Kasumi-1 (cell line): ENCODE measurements at regions not wholly inside any gene's neighbourhood (a gene's known extent, or its start where the extent isn't known, plus 50 kb on each side); places are given as distances from the start of the nearest gene placed in this dataset.

ENCODE experiments used
- DNase-seq, 2 experiments: peaks; one replicate each; lab custom pipeline; 2025; lab: John Stamatoyannopoulos, UW

- no peak for DNase-seq
These were observed 257.8 kb downstream of the PDHA2 start for GRCh38 chr4:96097693-96098092.

- DNase-seq, result no peak
These were observed 259.1 kb downstream of the PDHA2 start for GRCh38 chr4:96099031-96099430.

- no peak for DNase-seq
These were observed 262.7 kb downstream of the PDHA2 start for GRCh38 chr4:96102541-96103026.

- DNase-seq, result no peak
These were observed 263.2 kb downstream of the PDHA2 start for GRCh38 chr4:96103086-96103485.

- DNase-seq, result no peak
These were observed 268.3 kb downstream of the PDHA2 start for GRCh38 chr4:96108146-96108545.

GRCh38 chr4:96112631-96113030, 272.7 kb downstream of the PDHA2 start:
- no peak for DNase-seq

DNA sequence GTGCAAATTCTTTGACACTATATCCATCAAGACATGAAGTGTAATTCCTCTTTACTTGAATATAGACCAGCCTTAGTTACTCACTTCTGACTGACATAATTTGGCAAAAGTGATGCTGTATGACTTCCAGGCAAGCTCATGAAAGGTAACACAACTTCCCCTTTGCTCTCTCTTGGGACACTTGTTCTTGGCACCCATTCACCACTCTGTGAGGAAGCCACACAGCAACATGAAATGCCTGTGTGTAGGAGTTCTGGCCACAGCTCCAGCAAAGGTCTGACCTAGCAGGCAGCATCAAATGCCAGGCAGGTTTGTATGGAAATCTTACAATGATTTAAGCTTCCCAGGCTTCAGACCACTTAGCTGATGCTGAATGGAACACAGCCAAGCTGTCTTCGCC, 280.3 kb downstream of the PDHA2 start:
- no peak for DNase-seq

GRCh38 chr4:96126227-96126626, 286.3 kb downstream of the PDHA2 start:
- no peak for DNase-seq

DNA sequence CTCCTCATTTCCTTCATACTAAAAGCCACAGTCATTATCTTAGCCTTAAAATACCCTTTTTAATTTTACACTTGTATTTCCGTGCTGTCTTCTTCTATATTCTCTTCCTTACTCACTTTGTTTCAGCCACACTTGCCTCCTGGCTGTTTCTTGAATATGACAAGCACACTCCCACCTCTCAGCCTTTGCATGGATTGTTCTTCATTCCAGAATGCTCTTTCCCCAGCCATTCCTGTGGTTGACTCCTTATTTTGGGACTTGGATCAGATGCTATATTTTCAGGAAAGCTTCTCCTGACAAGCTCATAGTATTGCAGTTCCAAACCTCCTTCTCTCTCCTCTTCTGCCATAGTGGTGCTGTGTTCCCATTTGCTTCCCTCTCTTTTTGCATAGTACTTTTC, 291.3 kb downstream of the PDHA2 start:
- no peak for DNase-seq

GRCh38 chr4:96134806-96135205, 294.9 kb downstream of the PDHA2 start:
- DNase-seq, result no peak

DNA sequence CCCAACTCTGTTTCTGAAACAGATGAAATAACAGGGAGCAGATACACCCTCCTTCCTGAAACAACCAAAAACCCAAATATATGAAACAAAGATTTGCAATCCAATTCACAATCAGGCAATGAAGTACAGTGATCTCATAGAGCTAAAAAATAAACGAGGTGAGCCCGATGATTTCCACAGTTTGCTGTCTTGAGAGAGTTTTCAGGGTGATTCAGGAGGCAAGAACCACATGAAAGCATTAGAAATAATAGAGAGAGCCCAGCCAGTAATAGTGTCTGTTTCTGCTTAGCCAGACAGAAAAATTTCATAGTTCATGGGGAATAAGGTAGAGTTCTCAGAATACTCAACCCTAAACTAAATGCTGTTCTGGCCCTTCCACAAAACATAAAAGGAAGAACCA, 296.2 kb downstream of the PDHA2 start:
- DNase-seq, result no peak

GRCh38 chr4:96139251-96139929, 299.5 kb downstream of the PDHA2 start:
- DNase-seq, result no peak

GRCh38 chr4:96145601-96146000, 305.7 kb downstream of the PDHA2 start:
- peak; percentile 62 to 72 for DNase-seq

DNA sequence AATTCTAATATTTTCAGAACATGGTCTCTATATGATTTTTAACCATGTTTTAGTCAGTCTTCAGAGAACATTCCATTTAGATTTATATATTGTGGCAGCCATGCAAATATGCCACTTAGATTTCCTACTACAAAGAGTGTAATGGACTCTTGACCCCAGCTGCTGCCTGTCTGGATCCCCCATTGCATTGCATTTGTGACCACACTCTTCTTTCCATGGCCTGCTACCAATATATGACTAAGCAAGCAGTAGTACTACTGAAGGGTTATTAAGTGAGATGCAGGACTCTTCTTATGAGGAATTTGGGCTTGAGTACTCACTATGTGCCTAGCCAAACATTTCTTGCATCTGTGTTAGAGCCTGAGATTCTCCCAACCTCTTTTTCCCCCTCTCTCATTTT, 306.8 kb downstream of the PDHA2 start:
- no peak for DNase-seq

GRCh38 chr4:96149894-96150293, 310.0 kb downstream of the PDHA2 start:
- DNase-seq, result no peak

GRCh38 chr4:96150466-96150865, 310.6 kb downstream of the PDHA2 start:
- no peak for DNase-seq

DNA sequence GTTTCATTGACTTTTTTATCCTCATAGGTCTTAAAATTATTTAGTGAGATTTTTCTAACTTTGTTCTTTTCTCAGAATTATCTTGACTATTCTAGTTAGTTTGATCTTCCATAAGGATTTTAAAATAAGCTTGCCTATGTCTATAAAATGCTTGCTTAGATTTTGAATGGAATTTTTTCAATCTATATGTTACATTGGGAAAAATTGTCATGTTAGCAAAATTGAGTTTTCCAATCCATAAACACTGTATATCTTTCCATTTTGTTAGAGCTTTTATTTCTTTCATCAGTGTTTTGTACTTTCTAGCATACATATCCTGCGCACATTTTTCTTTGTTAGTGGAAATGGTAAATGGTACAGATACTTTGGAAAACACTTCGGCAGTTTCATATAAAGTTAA, 312.9 kb downstream of the PDHA2 start:
- DNase-seq, result no peak

- no peak for DNase-seq
These were observed 314.8 kb downstream of the PDHA2 start for GRCh38 chr4:96154676-96155075.

- DNase-seq, result no peak
These were observed 322.7 kb downstream of the PDHA2 start for GRCh38 chr4:96162636-96163035.

DNA sequence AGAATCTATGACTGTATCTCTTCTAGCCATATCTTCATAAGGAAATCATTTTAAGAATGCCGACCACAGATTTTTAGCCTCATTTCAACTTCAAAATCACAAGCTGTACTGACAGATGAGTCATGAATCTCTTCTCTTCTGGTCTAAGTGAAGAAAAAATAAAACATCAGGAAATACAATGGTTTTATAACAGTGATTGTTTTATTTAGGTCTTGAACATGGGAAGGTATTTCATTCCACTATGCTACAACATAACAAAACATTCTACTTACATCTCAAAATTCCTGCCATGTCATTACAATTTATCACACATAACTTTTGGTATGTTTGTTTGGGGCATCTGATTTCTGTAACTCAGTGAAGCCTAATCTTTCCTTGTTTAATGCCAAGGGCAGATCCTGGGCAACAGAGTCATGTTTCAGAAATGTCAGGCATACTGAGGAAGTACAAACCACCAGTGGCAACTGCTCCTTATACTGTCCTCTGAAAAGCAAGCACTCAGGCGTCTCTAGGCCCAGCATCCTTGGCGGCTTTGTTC, 325.0 kb downstream of the PDHA2 start:
- no peak for DNase-seq

DNA sequence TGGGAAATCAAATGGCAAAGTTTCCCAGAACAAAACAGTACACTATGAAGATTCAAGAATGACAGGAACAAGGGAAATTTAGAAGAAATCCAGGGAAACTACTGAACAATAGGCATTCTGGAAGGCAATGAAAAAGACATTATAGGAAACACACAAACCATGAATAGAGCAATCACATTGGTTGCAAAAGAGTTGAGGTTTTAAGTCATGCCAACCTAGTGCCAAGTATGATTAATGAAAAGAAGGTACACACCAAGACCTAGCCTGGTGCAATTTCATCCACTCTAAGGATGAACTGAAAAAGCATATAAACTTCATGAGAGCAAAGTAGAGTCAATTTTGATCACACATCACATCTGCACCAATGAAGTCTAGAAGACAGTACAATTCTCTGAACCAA, 326.9 kb downstream of the PDHA2 start:
- no peak for DNase-seq

DNA sequence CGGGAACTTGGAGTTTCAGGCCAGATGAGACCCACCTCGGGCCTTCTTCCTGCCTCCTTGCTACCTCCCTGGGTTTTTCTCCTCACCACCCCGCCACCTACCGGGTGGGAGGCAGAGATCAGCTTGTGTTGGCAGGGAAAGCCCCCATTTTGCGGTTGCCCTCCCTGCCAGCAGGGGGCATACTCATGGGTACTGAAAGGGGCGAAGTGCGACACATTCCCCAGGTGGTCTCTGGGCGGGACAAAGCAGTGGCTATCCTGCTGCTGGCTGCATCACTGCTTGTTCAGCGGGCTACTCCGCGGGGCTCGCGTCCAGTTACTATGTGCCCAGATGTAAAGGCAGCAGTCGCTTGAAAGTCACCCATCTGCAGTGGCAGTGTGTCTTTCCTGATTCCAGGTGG, 330.3 kb downstream of the PDHA2 start:
- no peak for DNase-seq

DNA sequence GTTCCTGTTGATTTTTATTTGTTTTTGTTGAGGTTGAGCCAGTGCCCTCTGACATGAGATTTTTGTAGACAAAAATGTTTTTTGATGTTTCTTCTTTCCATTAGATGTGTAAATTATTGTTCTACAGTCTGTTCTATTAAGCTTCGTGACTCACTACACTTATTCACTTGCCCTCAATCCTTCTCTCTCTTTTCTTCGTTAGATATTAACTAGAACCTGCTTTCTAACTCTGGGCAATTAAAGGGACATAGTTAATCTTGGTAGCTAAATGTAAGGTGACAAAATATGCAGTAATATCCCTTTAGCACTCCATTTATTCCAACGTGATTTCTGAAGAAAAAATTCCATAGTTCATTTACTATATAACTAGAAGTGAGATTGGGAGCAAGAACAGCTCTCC, 333.9 kb downstream of the PDHA2 start:
- no peak for DNase-seq

DNA sequence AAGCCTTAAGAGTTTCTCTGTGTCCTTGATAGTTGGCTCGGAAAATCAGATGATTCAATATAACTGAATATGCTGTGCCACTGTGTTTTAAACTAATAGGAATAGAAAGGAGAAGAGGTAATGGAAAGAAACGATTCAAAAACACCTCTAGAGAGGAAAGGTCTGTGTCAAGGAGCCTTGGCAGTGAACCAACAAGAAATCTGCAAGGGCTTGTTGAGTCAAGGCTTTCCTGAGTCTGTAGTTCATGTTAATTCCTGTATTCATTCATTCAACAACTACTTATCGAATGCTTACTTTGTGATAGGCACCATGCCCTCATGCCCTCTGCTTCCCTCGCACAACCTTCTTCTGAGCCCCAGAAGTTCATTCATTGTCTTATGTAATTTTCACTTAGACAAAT, 336.0 kb downstream of the PDHA2 start:
- no peak for DNase-seq
